ENCODE measurements at regions not wholly inside any gene's neighbourhood (a gene's known extent, or its start where the extent isn't known, plus 50 kb on each side); places are given as distances from the start of the nearest gene placed in this dataset.
A peak's percentile ranks its signal among the peaks of the same experiment; 100 is the strongest.
"Not testable (repeated sequence)": the region's sequence is repeated elsewhere in the genome, so short reads cannot be mapped to it uniquely, and the experiment has no call there.

DNA sequence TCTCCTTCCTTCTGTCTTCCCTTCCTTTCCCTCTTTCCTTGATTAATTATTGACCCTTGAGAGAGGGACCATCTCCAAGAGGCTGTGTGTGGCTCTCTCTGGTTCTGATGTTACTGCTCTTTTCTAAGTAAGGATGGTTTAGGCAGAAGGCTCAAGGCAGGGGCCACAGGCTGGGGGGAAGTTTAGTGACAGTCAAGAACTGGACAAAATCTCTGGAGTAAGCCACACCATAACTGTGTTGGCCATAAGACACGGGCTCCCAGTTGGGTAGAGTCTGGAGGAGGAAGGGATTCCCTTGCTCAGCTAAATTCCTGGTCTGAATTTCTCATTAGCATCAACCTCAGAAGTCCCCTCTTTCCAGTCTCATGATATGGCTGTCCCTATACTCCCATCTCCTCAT is 74.7 kb downstream of the BUD13 start:
- DNase-seq (ENCODE audit: low spot score), result no peak

GRCh38 chr11:116697639-116698038 is 75.1 kb downstream of the BUD13 start:
- DNase-seq (ENCODE audit: low spot score), result no peak

DNA sequence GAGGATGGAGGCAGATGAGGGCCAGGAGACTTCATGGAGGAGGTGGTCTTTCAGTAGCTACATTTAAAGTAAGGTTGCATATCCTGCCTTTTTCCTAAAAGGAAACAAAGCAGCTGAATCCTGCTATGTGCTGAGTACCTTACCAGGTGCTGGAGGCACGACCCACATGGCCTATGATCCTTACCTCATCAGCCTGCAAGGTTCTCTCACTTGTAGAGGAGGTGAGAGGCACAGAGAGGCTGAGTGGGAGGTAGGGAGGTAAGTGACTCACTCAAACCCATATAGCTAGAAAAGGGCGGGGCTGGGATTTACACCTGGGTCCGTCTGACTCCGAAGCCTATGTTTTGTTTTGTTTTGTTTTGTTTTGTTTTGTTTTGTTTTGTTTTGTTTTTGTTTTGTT is 75.8 kb downstream of the BUD13 start:
- DNase-seq (ENCODE audit: low spot score), result peak; percentile 87

DNA sequence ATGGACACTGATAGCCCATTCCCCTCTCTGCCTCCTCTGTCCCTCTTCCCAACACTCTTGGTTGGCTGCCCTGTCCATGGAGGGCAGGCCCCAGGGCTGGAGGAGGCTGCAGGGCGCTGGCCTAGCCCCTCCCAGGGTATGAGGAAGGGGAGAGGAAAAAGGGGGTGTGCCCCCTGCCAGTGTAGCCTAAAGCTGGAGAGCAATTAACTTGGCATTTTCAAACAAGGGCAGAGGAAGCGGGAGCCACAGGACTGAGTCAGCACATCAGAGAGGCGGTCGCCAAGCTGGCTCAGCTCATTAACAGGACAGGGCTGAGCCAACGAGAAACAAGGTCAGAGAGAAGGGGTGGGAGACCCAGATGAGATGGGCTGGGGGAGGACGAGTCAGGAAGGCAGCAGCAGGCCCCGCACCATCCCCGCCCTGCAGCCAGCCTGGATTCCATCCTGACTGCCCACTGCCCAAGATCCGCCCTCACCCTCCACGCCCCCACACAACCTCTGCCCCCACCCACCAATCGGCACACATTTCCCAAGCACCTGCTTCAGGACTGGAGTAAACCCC is 76.3 kb downstream of the BUD13 start:
- peak; percentile 85 for DNase-seq (ENCODE audit: low spot score)

DNA sequence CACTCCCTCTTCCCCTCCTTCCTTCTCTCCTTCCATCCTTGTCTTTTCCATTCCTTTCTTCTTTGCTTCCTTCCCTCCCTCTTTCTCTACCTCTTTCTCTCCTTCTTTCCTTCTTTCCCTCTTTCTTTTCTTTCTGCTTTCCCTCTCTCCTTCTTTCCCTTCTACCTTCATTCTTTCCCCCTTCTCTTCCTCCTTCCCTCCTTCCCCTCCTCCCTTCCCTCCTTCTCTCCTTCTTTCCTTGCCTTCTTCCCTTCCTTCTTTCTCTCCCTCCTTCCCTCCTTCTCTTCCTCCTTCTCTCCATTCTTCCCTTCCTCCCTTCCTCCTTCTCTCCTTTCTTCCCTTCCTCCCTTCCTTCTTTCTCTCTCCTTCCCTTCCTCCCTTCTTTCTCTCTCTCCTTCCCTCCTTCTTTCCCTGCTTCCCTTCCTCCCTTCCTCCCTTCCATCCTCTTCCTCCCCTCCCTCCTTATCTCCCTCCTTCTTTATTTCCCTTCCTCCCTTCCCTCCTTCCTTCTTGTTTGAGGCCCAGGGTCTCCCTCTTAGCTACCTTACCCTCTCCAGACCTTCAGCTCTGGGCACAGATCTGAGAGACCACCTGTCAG is 77.0 kb downstream of the BUD13 start:
- DNase-seq (ENCODE audit: low spot score), result no peak

- DNase-seq (ENCODE audit: low spot score), result no peak
Measured at GRCh38 chr11:116694815-116695590, 77.8 kb downstream of the BUD13 start.

DNA sequence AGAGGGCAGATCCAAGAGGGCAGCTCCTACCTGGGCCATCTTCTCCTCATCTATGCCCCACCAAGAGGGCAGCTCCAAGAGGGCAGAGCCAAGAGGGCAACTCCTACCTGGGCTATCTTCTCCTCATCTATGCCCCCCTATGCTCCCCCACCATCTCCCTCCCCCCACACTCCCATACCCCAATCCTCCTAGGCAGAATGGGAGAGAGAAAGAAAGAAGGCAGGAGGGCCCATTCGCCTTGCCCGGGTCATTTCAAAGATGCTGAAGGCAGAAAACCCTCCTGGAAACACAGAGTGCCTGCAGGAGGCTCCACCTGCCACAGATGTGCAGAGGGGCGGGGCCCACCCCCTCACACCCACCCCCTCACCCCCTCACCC is 78.5 kb downstream of the BUD13 start:
- no peak for DNase-seq (ENCODE audit: low spot score)

- peak; percentile 39 for DNase-seq (ENCODE audit: low spot score)
Measured at GRCh38 chr11:116693593-116694348, 79.0 kb downstream of the BUD13 start.

- DNase-seq (ENCODE audit: low spot score), result no peak
Measured at GRCh38 chr11:116693102-116693570, 79.7 kb downstream of the BUD13 start.

DNA sequence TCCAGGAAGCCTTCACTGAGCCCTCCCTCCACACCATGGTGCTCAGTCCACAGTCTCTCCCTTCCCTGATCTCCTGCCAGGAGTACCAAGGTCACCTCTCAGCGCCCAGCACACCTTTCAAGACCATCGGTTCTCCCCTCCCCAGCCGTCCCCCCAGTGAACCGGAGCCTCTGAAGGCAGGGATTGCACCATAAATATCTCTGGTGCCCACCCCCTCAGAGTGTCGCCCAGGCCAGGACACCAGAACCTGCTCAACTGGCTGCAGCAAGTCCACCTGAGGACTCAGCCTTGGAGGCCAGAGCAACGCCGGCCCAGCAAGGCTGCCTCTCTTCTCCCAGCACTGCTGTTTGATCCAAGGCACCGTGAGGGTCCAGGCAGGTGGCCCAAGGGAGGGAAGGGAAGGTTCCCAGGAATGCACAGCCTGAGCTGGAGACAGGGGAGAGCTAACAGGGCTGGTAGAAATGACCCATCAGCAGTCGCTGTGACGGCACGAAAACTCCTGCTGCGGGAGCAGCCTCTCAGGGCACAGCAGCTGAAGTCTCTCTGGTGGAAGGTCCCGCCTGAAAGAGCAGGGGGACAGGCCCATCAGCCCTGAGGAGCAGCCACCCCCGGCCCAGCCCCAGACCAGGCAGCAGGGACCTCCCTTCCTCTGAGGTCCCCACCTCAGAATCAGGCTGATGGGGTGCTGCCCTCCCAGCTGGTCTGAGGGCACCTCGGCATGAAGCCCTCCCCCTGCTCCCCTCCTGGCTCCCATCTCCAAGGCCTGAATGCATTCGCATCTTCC is 80.3 kb downstream of the BUD13 start:
- no peak for DNase-seq (ENCODE audit: low spot score)

GRCh38 chr11:116691771-116692177 is 81.0 kb downstream of the BUD13 start:
- DNase-seq (ENCODE audit: low spot score), result peak; percentile 39

DNA sequence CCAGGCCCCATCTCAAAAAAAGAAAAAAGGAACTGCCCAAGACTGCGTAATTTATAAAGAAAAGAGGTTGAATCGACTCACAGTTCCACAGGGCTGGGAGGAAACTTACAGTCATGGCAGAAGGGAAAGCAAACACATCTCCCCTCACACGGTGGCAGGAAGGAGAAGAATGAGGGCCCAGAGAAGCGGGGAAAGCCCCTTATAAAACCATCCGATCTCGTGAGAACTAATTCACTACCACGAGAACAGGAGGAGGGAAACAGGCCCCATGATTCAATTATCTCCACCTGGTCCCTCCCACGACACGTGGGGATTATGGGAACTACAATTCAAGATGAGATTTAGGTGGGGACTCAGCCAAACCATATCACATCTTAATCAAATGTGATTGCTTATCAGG is 82.2 kb downstream of the BUD13 start:
- DNase-seq (ENCODE audit: low spot score), result no peak

DNA sequence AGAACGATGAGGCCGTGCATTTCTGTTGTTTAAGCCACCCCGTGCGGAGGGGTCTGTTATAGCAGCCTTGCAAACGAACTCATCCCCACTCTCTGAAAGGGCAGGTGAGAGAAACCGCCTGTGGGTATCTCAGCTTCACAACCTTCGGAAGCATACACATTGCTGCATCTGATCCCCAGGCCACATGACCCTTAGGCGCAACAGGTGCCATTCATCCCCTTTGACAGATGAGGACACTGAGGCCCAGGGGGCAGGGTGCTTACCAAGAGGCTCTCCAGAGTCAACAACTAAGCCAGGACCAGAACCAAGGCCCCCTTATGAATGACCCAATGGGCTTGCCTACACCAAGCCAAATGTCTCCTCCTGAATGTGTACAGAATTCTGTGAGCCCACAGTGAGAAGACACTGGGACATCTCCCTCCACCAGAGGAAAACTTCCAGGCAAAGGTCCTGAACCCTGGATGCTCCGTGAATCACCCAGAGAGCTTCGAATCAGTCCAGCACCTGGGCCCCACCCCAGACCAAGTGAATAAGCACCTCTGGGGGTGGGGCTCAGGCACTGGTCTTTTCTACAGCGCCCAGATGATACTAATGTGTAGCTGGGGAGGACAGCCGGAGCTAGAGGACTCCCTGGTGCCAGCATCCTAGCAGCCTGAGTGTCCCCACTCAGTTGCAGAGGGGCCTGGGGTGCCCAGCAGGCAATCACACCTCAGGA is 83.2 kb downstream of the BUD13 start:
- DNase-seq (ENCODE audit: low spot score), result no peak

DNA sequence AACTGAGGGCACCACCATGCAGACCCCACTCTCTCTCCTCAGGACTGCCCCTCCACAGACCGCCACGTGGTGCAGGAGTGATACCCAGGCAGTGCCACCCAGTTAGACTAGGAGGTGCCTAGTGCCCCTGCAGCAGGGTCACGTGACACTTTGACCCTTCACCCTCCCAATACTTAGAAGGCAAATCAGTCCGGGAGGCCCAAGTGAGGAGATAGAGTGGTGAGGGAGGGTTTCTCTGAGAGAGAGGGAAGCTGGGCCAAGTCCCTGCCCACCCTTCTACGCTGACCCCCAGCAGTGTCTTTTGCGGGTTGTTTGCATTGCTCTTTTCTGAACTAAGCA is 84.6 kb downstream of the BUD13 start:
- DNase-seq (ENCODE audit: low spot score), result no peak

GRCh38 chr11:116687458-116688201 is 85.2 kb downstream of the BUD13 start:
- peak; percentile 13 for DNase-seq (ENCODE audit: low spot score)

- no peak for DNase-seq (ENCODE audit: low spot score)
Measured at GRCh38 chr11:116686866-116687265, 85.9 kb downstream of the BUD13 start.

DNA sequence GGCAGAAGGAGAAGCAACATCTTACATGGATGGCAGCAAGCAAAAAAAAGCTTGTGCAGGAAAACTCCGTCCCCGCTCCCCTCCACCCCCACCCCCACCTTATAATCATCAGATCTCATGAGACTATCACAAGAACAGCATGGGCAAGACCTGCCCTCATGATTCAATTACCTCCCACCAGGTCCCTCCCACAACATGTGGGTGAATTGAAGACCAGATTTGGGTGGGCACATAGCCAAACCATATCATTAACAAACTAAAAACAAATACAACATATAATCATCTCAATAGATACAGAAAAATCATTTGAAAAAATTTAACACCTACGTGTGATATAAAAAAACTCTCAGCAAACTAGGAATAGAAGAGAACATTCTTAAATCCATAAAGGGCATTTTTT is 88.8 kb downstream of the BUD13 start:
- DNase-seq (ENCODE audit: low spot score), result no peak

- DNase-seq (ENCODE audit: low spot score), result no peak
Measured at GRCh38 chr11:116680349-116681125, 92.2 kb downstream of the BUD13 start.

GRCh38 chr11:116678887-116679286 is 93.9 kb downstream of the BUD13 start:
- no peak for DNase-seq (ENCODE audit: low spot score)

- not testable (repeated sequence) for DNase-seq (ENCODE audit: low spot score)
Measured at GRCh38 chr11:116667318-116667717, 105.5 kb downstream of the BUD13 start.
